ENCODE measurements at regions not wholly inside any gene's neighbourhood (a gene's known extent, or its start where the extent isn't known, plus 50 kb on each side); places are given as distances from the start of the nearest gene placed in this dataset.

DNA sequence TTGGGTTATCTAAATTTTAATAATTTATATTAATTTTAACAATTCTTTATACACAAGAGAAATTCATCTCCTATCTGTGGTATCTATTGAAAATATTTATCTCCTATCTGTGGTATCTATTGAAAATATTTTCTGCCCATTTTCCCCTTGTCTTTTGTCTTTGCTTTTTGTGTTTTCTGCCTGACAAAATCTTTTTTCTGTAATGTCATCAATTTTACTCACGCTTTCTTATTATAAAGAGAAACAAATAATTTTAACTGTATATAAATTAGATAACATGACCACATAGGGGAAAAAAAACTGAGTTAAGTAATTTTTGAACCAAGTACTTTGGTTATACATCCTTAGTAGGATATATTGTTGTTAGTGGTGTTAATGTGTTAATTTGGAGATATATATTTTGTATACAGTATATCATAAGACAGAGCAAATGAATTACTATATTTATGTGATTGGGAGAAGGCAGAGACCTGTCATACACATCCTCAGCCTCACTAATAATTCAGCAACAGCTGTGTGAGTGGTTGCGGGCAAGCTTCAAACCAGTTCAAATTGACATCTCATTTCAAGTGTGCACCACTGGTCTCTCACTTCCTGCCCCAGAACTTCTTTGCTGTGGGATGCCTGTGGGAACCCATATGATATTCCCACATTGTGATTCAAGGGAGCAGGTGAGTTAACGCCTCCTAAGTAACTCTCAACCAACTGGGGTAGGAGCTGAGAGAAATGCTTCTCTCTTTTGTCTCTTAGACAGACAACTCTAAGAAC, 292.4 kb downstream of the SP3 start:
- Histone ChIP-seq H2AFZ (ENCODE audit: low read depth, low read length) (no peak overlapping the region), H3K27me3 (ENCODE audit: insufficient read depth, low read length, poor library complexity) (no peaks in the 10 kb centered on the region), H3K4me2 (ENCODE audit: insufficient read depth, low read length) (no peak overlapping the region), H3K27ac (ENCODE audit: low read length) (no peak overlapping the region), H4K20me1 (ENCODE audit: insufficient read depth, low read length) (no peaks in the 10 kb centered on the region), H3K9ac (ENCODE audit: low read depth, low read length) (no peak overlapping the region), H3K4me3 (ENCODE audit: low read depth in 1 of 2, low read length in 2 of 2) (no peak overlapping the region), H3K9me3 (ENCODE audit: insufficient read depth, low read length, severe bottlenecking) (no peaks in the 10 kb centered on the region), H3K79me2 (ENCODE audit: insufficient read depth, low read length) (no peaks in the 10 kb centered on the region), H3K4me1 (ENCODE audit: insufficient read depth, low read length) (no peaks in the 10 kb centered on the region), H3K36me3 (ENCODE audit: insufficient read depth, low read length) (no peaks in the 10 kb centered on the region)
- TF ChIP-seq EZH2 (IDR thresholded peaks at IDR 0.05; ENCODE audit: borderline replicate concordance, low read depth, low read length, severe bottlenecking), result no peak
- TF ChIP-seq, protein P1, sequence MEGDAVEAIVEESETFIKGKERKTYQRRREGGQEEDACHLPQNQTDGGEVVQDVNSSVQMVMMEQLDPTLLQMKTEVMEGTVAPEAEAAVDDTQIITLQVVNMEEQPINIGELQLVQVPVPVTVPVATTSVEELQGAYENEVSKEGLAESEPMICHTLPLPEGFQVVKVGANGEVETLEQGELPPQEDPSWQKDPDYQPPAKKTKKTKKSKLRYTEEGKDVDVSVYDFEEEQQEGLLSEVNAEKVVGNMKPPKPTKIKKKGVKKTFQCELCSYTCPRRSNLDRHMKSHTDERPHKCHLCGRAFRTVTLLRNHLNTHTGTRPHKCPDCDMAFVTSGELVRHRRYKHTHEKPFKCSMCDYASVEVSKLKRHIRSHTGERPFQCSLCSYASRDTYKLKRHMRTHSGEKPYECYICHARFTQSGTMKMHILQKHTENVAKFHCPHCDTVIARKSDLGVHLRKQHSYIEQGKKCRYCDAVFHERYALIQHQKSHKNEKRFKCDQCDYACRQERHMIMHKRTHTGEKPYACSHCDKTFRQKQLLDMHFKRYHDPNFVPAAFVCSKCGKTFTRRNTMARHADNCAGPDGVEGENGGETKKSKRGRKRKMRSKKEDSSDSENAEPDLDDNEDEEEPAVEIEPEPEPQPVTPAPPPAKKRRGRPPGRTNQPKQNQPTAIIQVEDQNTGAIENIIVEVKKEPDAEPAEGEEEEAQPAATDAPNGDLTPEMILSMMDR (IDR thresholded peaks at IDR 0.05; ENCODE audit: borderline replicate concordance, extremely low read depth, low read length, poor library complexity, severe bottlenecking), result no peak
- DNase-seq (peak; percentile 14), ATAC-seq (ENCODE audit: insufficient read depth, low read depth) (peak; percentile 56; the same call in 2 of the 3 replicates)

DNA sequence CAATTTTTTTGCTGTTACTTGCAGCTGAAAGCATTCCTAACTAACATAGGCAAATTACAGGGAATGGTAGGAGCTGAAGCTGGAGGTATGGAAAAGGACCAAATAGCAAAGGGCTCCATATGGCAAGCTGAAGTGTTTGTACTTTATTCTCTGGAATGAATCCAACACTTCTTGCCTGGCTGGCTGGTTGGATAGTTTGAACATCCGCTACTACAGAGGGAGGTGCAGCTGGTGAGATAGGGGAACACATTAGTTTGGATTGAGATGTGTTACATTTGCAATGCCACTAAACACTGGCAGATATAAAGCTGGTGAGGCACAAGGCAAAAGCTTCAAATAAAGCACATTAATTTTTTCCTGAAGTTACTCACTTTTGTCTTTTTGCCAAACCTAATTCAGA, 291.5 kb downstream of the SP3 start:
- Histone ChIP-seq H3K4me2 (ENCODE audit: insufficient read depth, low read length) (no peak overlapping the region), H3K27ac (ENCODE audit: low read length) (no peak overlapping the region), H3K4me1 (ENCODE audit: insufficient read depth, low read length) (no peaks in the 10 kb centered on the region), H3K9ac (ENCODE audit: low read depth, low read length) (no peak overlapping the region), H3K36me3 (ENCODE audit: insufficient read depth, low read length) (no peaks in the 10 kb centered on the region), H3K79me2 (ENCODE audit: insufficient read depth, low read length) (no peaks in the 10 kb centered on the region), H3K4me3 (ENCODE audit: low read depth in 1 of 2, low read length in 2 of 2) (no peak overlapping the region), H3K9me3 (ENCODE audit: insufficient read depth, low read length, severe bottlenecking) (no peaks in the 10 kb centered on the region), H4K20me1 (ENCODE audit: insufficient read depth, low read length) (no peaks in the 10 kb centered on the region), H3K27me3 (ENCODE audit: insufficient read depth, low read length, poor library complexity) (no peaks in the 10 kb centered on the region), H2AFZ (ENCODE audit: low read depth, low read length) (no peak overlapping the region)
- ATAC-seq (ENCODE audit: insufficient read depth, low read depth) (no peak), DNase-seq (no peak)
- TF ChIP-seq, protein P1 (IDR thresholded peaks at IDR 0.05; ENCODE audit: borderline replicate concordance, extremely low read depth, low read length, poor library complexity, severe bottlenecking), result no peak
- TF ChIP-seq EZH2 (IDR thresholded peaks at IDR 0.05; ENCODE audit: borderline replicate concordance, low read depth, low read length, severe bottlenecking), result no peak

DNA sequence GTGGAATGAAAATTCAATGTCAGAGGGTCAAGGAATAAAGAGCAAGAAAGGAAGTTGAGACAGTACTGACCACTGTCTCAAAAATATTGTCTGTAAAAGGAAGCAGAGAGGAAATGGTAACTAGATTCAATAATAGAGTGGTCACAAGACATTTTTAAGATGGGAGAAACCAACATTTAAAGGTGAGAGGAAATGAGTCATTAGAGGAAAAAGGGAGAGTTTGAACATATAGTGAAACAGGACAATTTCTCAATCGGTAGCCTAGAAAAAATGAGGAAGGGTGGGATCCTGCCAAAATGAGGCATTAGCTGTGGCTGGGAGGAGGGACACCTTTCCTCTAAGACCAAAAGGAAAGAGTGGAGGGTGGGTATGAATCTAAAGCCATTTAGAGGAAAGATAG, 288.5 kb downstream of the SP3 start:
- Histone ChIP-seq H3K27me3 (ENCODE audit: insufficient read depth, low read length, poor library complexity) (peaks cover 4% of the 10 kb centered on the region), H4K20me1 (ENCODE audit: insufficient read depth, low read length) (no peaks in the 10 kb centered on the region), H2AFZ (ENCODE audit: low read depth, low read length) (no peak overlapping the region), H3K4me3 (ENCODE audit: low read depth in 1 of 2, low read length in 2 of 2) (no peak overlapping the region), H3K36me3 (ENCODE audit: insufficient read depth, low read length) (no peaks in the 10 kb centered on the region), H3K27ac (ENCODE audit: low read length) (no peak overlapping the region), H3K79me2 (ENCODE audit: insufficient read depth, low read length) (no peaks in the 10 kb centered on the region), H3K9me3 (ENCODE audit: insufficient read depth, low read length, severe bottlenecking) (no peaks in the 10 kb centered on the region), H3K4me2 (ENCODE audit: insufficient read depth, low read length) (no peak overlapping the region), H3K9ac (ENCODE audit: low read depth, low read length) (no peak overlapping the region), H3K4me1 (ENCODE audit: insufficient read depth, low read length) (no peaks in the 10 kb centered on the region)
- ATAC-seq (ENCODE audit: insufficient read depth, low read depth) (no peak), DNase-seq (no peak)
- TF ChIP-seq, protein P1 (IDR thresholded peaks at IDR 0.05; ENCODE audit: borderline replicate concordance, extremely low read depth, low read length, poor library complexity, severe bottlenecking), result no peak
- no peak for TF ChIP-seq EZH2 (IDR thresholded peaks at IDR 0.05; ENCODE audit: borderline replicate concordance, low read depth, low read length, severe bottlenecking)

All from DND-41 (cell line).